Common myeloid progenitor, CD34-positive (primary cell): ENCODE measurements at regions not wholly inside any gene's neighbourhood (a gene's known extent, or its start where the extent isn't known, plus 50 kb on each side); places are given as distances from the start of the nearest gene placed in this dataset.

Source experiments
- CTCF ChIA-PET: fragments of 350-600 bp; sonication (Branson Sonifier 250); formaldehyde crosslinking; loops from one replicate; lab custom pipeline; 2021; ENCODE audit warnings: antibody characterized with exemption; lab: Charles Lee
- POLR2A ChIA-PET: fragments of 350-600 bp; sonication (Branson Sonifier 250); formaldehyde crosslinking; loops from one replicate; lab custom pipeline; 2021; ENCODE audit warnings: antibody characterized with exemption; lab: Charles Lee
- DNase-seq, 3 donors: peaks; one replicate each; pipeline versions ENCODE4 v3.0.0 to v3.0.0-alpha.2; 2013
- H3K27ac ChIP-seq, 2 experiments: 1 replicate in 1 of 2; 2 replicates in 1 of 2; pipeline ENCODE4 v1.7.0; 2013; ENCODE audit warnings: inconsistent platforms in 2 of 2, low read length in 2 of 2, mild to moderate bottlenecking in 2 of 2, low read depth in 1 of 2, moderate library complexity in 1 of 2; ENCODE audit not compliant: severe bottlenecking in 2 of 2, insufficient read depth in 1 of 2, poor library complexity in 1 of 2
- H3K27me3 ChIP-seq, 5 experiments: replicated peaks in 2 of 5; 1 replicate in 3 of 5; 2 replicates in 2 of 5; pipeline versions ENCODE4 v1.6.1 to v1.7.0; 2013; ENCODE audit warnings: low read length in 4 of 5, mild to moderate bottlenecking in 2 of 5, moderate library complexity in 2 of 5, inconsistent platforms in 1 of 5; ENCODE audit not compliant: insufficient read depth in 5 of 5, control insufficient read depth in 4 of 5
- H3K36me3 ChIP-seq, 4 experiments: 1 replicate in 2 of 4; 2 replicates in 2 of 4; pipeline versions ENCODE4 v1.6.1 to v1.7.0; 2013; ENCODE audit warnings: low read length in 3 of 4, control low read depth in 1 of 4, mild to moderate bottlenecking in 1 of 4; ENCODE audit not compliant: control insufficient read depth in 4 of 4, insufficient read depth in 4 of 4
- H3K4me1 ChIP-seq, 4 experiments: 1 replicate in 3 of 4; 2 replicates in 1 of 4; pipeline versions ENCODE4 v1.6.1 to v1.7.1; 2013; ENCODE audit warnings: low read length in 3 of 4, mild to moderate bottlenecking in 3 of 4, control low read depth in 1 of 4, inconsistent platforms in 1 of 4, moderate library complexity in 1 of 4; ENCODE audit not compliant: control insufficient read depth in 4 of 4, insufficient read depth in 4 of 4; ENCODE audit errors: control extremely low read depth in 1 of 4
- H3K4me3 ChIP-seq, 7 experiments: 1 replicate in 4 of 7; 2 replicates in 3 of 7; pipeline versions ENCODE4 v1.5.1 to v1.7.0; 2013; ENCODE audit warnings: mild to moderate bottlenecking in 7 of 7, low read length in 6 of 7, moderate library complexity in 6 of 7, inconsistent platforms in 2 of 7, low read depth in 2 of 7, control low read depth in 1 of 7; ENCODE audit not compliant: insufficient read depth in 4 of 7, control insufficient read depth in 1 of 7; ENCODE audit errors: extremely low read depth in 1 of 7
- H3K9me3 ChIP-seq, 5 experiments: 1 replicate in 4 of 5; 2 replicates in 1 of 5; pipeline versions ENCODE4 v1.6.1 to v1.7.1; 2013; ENCODE audit warnings: low read length in 4 of 5, mild to moderate bottlenecking in 2 of 5, inconsistent platforms in 1 of 5, low read depth in 1 of 5, moderate library complexity in 1 of 5; ENCODE audit not compliant: control insufficient read depth in 4 of 5, insufficient read depth in 2 of 5; ENCODE audit errors: control extremely low read depth in 1 of 5
- WGBS: methylation state at CpG from one replicate; pipeline ENCODE4 v1.1.5; 2013; ENCODE audit not compliant: insufficient coverage; 5-methylcytosine and 5-hydroxymethylcytosine counted together

DNA sequence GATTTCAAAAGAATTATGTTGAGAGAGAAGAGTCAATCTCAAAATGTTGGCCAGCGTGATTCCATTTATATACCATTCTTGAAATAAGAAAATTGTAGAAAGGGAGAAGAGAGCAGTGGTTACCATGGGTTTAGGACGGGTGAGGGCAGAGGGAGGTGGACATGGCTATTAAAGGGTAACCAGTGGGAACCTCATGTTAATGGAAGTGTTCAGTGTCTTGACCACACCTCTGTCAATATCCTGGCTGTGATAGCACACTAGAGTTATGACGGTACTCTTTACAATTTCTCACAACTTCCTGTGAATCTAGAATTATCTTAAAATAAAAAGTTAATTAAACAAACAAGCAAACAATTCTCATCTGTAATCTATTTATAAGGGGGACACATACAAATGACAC lies 821.2 kb downstream of the VRK1 start:
- no peaks in the 10 kb centered on the region for H3K27me3 ChIP-seq
- H3K27ac ChIP-seq: no peak overlapping the region
- 100% methylated on average over 1 of the region's 3 CpGs for WGBS
- H3K4me3 ChIP-seq: no peak overlapping the region
- ChIA-PET POLR2A (no interaction called here), CTCF (interaction anchor here (1.6 kb wide), 1 partner anchor 14 kb away, joined by 3 read pairs; no protein-coding TSS in a partner anchor)
- peaks cover 0 to 12% (median 5%) of the 10 kb centered on the region in 5 experiments for H3K9me3 ChIP-seq
- H3K4me1 ChIP-seq: peaks cover 3 to 7% (median 5%) of the 10 kb centered on the region in 4 experiments
- no peaks in the 10 kb centered on the region for H3K36me3 ChIP-seq
- DNase-seq: no peak

DNA sequence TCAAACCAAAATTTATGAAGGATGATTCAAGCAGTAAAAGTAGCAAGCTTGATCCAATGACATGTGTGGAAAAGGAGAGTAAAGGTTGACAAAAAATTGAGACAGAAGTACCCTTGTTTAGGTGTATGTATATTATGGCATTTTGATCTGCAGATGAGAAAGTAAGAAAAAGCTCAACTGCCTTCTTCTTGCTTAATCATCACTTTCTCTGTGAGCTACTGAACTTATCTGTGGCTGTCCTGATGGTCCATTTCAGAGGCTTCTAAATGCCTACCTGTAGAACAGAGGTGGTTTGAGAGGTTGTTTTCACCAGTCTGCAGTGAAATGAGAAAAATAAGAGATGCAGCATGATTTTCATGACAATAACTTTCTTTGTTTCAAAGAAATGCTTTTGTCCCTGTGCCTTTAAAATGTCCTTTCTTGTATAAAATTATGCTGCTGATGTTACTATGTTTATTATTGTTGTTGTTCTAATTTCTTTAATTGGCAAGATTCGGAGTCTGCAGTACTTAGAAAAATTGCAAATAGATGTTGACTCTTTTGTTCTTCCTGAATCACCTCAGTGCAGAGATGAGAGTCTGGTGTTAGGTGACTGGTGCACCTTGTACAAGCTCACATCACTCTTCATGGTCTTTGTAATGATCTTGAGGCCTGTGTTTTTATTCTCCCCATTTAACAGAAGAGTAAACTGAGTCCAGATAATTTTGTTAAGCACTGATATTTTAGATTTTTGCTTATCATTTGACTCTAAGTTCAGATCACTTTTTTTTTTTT lies 821.9 kb downstream of the VRK1 start:
- no peak for DNase-seq
- Histone ChIP-seq H3K36me3 (no peaks in the 10 kb centered on the region), H3K4me1 (peaks cover 3 to 7% (median 5%) of the 10 kb centered on the region in 4 experiments), H3K27ac (no peak overlapping the region), H3K27me3 (no peaks in the 10 kb centered on the region), H3K4me3 (no peak overlapping the region), H3K9me3 (peaks cover 0 to 7% (median 2%) of the 10 kb centered on the region in 5 experiments)
- ChIA-PET CTCF (interaction anchor here (1.6 kb wide), 1 partner anchor 15 kb away, joined by 3 read pairs; no protein-coding TSS in a partner anchor), POLR2A (no interaction called here)
- WGBS: 86% methylated on average over 1 of the region's 1 CpG

DNA sequence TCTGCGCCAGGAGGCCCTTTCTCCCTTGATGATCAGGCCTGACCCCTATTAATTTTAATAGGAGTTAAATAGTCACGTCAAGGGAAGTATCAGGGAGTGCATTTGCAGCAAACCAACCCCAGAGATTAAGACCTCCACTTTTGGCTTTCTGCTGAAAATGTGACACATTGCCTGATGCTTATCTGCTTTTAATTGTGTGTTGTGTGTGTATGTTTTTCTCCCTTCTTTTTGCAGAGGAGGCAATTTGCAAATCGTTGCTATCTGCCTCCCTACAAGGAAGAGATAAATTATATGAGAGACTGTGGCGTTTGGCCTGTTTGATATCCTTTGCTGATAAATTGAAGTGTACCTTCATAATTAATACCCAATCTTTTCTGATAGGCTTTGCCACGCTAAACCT lies 822.9 kb downstream of the VRK1 start:
- POLR2A ChIA-PET: no interaction called here
- H3K9me3 ChIP-seq: peaks cover 0 to 1% (median 0%) of the 10 kb centered on the region in 5 experiments
- peaks cover 3 to 7% (median 5%) of the 10 kb centered on the region in 4 experiments for H3K4me1 ChIP-seq
- no peaks in the 10 kb centered on the region for H3K36me3 ChIP-seq
- WGBS: 63% methylated on average over 2 of the region's 5 CpGs
- H3K27me3 ChIP-seq: no peaks in the 10 kb centered on the region
- H3K4me3 ChIP-seq: peak overlapping the region in 1 of 7 experiments; percentile 2
- CTCF ChIA-PET: no interaction called here
- DNase-seq: peak in 1 of 3 donors; percentile 16
- no peak overlapping the region for H3K27ac ChIP-seq

DNA sequence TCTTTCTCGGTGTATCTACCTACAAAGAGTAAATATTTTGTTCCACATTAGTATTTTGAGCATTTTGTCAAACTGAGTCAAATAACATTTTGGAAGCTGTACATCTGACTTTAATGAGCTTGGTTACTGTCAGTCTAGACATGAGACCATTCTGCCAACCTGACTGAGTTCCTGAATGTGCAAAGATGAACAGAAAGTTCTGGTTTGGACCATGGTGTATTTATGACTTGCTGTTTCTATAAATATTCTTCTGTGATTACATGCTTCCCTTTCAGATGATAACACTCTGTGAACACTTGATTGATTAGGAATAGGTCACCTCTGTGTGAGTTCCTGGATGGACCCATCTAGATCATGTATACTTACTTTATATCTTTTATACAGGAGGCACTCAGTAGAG lies 827.8 kb downstream of the VRK1 start:
- ChIA-PET CTCF (interaction anchor here (1.0 kb wide), 1 partner anchor 39 kb away, joined by 3 read pairs; no protein-coding TSS in a partner anchor), POLR2A (no interaction called here)
- Histone ChIP-seq H3K27ac (no peak overlapping the region), H3K27me3 (no peaks in the 10 kb centered on the region), H3K4me1 (peaks cover 2 to 5% (median 4%) of the 10 kb centered on the region in 4 experiments), H3K4me3 (no peak overlapping the region), H3K36me3 (no peaks in the 10 kb centered on the region), H3K9me3 (no peaks in the 10 kb centered on the region)
- DNase-seq: no peak
- WGBS: no CpG with 5 or more reads among the region's 1 CpG

DNA sequence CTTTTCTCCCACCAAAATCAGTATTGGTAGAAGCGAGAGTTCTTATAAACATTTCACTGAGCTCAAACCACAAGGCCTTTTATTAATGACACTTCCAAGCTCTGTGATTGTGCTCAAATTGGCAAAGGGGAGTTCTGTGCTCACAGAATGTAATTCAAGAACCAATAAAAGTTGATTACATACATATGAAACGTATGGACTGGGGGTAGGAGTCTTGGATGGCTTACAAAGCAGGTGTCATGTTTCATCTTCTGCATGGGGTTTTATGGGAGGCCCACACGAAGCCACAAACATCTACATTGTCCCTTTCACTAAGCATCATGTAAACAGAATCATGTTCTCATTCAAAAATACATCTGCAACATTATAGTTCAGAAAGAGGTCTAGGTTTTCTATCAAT lies 828.3 kb downstream of the VRK1 start:
- Histone ChIP-seq H3K4me1 (peaks cover 0 to under 1% (median under 1%) of the 10 kb centered on the region in 4 experiments), H3K27ac (no peak overlapping the region), H3K9me3 (no peaks in the 10 kb centered on the region), H3K27me3 (no peaks in the 10 kb centered on the region), H3K4me3 (no peak overlapping the region), H3K36me3 (no peaks in the 10 kb centered on the region)
- POLR2A ChIA-PET: no interaction called here
- DNase-seq: no peak
- no CpG with 5 or more reads among the region's 3 CpGs for WGBS
- CTCF ChIA-PET: interaction anchor here (1.0 kb wide), 1 partner anchor 40 kb away, joined by 3 read pairs; no protein-coding TSS in a partner anchor

DNA sequence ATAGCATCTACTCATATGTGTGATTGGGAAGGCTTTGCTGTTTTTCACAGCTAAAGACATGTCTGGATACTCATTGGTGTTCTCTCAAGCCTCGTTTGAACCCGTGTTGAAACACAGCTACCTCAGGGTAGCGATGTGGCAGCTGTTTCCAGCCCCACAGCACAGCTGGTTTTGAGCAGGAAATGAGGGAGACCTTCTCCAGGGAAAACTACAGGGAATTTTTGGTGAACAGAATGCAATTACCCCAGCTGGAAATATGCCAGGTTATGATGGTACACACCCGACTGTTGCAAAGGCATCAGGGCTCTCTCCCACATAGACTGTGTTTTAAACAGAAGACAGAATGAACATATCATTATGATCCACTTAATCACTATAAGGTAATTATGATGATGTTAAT lies 828.9 kb downstream of the VRK1 start:
- Histone ChIP-seq H3K4me1 (no peaks in the 10 kb centered on the region), H3K27ac (no peak overlapping the region), H3K4me3 (no peak overlapping the region), H3K9me3 (no peaks in the 10 kb centered on the region), H3K36me3 (no peaks in the 10 kb centered on the region), H3K27me3 (no peaks in the 10 kb centered on the region)
- 100% methylated on average over 3 of the region's 4 CpGs for WGBS
- ChIA-PET CTCF (interaction anchor here (1.0 kb wide), 1 partner anchor 40 kb away, joined by 3 read pairs; no protein-coding TSS in a partner anchor), POLR2A (no interaction called here)
- no peak for DNase-seq

DNA sequence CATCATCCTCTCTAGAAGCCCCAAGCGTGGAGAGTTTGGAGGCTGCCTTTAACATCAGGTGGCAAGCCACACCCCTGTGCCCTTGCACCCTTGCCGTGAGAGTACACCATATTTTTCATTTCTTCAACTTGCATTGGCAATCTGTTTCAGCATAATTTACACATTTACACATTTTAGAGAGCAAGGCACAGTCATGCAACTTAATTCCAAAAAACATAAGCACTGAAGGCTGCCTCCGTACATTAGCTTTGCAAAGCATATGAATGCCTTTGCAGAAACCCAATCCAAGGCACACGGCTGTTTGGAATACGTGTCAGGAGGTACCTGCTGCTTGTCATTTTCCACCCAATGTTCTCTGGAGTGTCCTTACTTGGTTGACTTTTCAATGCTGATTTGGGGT lies 833.1 kb downstream of the VRK1 start:
- 94% methylated on average over 4 of the region's 5 CpGs for WGBS
- CTCF ChIA-PET: no interaction called here

More for the DNA sequence above, 833.1 kb downstream of the VRK1 start:
- Histone ChIP-seq H3K27ac (no peak overlapping the region), H3K9me3 (no peaks in the 10 kb centered on the region), H3K36me3 (no peaks in the 10 kb centered on the region), H3K27me3 (no peaks in the 10 kb centered on the region), H3K4me3 (no peak overlapping the region), H3K4me1 (peaks cover 0 to 6% (median 3%) of the 10 kb centered on the region in 4 experiments)
- POLR2A ChIA-PET: no interaction called here
- no peak for DNase-seq
